NCI-H2081 treated with DMSO at 0.1 percent for 48 hours (cell line): ENCODE measurements at regions not wholly inside any gene's neighbourhood (a gene's known extent, or its start where the extent isn't known, plus 50 kb on each side); places are given as distances from the start of the nearest gene placed in this dataset.

Experiments used
- DNase-seq: peaks from one replicate; lab custom pipeline; 2025; lab: John Stamatoyannopoulos, UW

- no peak for DNase-seq
Measured at GRCh38 chr12:60252359-60253096, 656.7 kb downstream of the SLC16A7 start.

GRCh38 chr12:60255044-60255443, 659.2 kb downstream of the SLC16A7 start:
- no peak for DNase-seq

- DNase-seq: no peak
Measured at GRCh38 chr12:60257063-60257462, 661.2 kb downstream of the SLC16A7 start.

GRCh38 chr12:60259225-60259624, 663.4 kb downstream of the SLC16A7 start:
- DNase-seq: no peak

GRCh38 chr12:60262378-60262777, 666.5 kb downstream of the SLC16A7 start:
- no peak for DNase-seq

- no peak for DNase-seq
Measured at GRCh38 chr12:60263161-60263560, 667.3 kb downstream of the SLC16A7 start.

GRCh38 chr12:60263836-60264493, 668.1 kb downstream of the SLC16A7 start:
- DNase-seq: no peak

GRCh38 chr12:60265741-60266140, 669.9 kb downstream of the SLC16A7 start:
- no peak for DNase-seq

- DNase-seq: no peak
Measured at GRCh38 chr12:60266381-60266852, 670.6 kb downstream of the SLC16A7 start.

- DNase-seq: no peak
Measured at GRCh38 chr12:60269611-60270269, 673.9 kb downstream of the SLC16A7 start.

- no peak for DNase-seq
Measured at GRCh38 chr12:60271816-60272215, 676.0 kb downstream of the SLC16A7 start.

GRCh38 chr12:60278209-60278608, 682.4 kb downstream of the SLC16A7 start:
- no peak for DNase-seq

GRCh38 chr12:60279221-60279620, 683.4 kb downstream of the SLC16A7 start:
- no peak for DNase-seq

GRCh38 chr12:60281522-60281921, 685.7 kb downstream of the SLC16A7 start:
- no peak for DNase-seq

- no peak for DNase-seq
Measured at GRCh38 chr12:60290532-60290931, 694.7 kb downstream of the SLC16A7 start.

- no peak for DNase-seq
Measured at GRCh38 chr12:60308366-60308991, 712.6 kb downstream of the SLC16A7 start.

GRCh38 chr12:60311940-60312339, 716.1 kb downstream of the SLC16A7 start:
- DNase-seq: no peak

- no peak for DNase-seq
Measured at GRCh38 chr12:60317361-60317760, 721.5 kb downstream of the SLC16A7 start.

- DNase-seq: no peak
Measured at GRCh38 chr12:60324746-60325145, 728.9 kb downstream of the SLC16A7 start.

- DNase-seq: no peak
Measured at GRCh38 chr12:60333461-60333860, 737.6 kb downstream of the SLC16A7 start.

- no peak for DNase-seq
Measured at GRCh38 chr12:60335745-60336144, 739.9 kb downstream of the SLC16A7 start.

- no peak for DNase-seq
Measured at GRCh38 chr12:60337839-60338549, 742.2 kb downstream of the SLC16A7 start.
